Testis (tissue), 2 donors: ENCODE measurements at regions not wholly inside any gene's neighbourhood (a gene's known extent, or its start where the extent isn't known, plus 50 kb on each side); places are given as distances from the start of the nearest gene placed in this dataset.
"Not testable (repeated sequence)": the region's sequence is repeated elsewhere in the genome, so short reads cannot be mapped to it uniquely, and the experiment has no call there.

ENCODE experiments used
- CTCF ChIP-seq, 3 experiments: fragments of 450-650 bp in 2 of 3; fragments of 200-600 bp in 1 of 3; sonication (generic) in 1 of 3; IDR thresholded peaks; one replicate each; pipeline ENCODE4 v1.5.1; 2016 to 2019; ENCODE audit warnings: antibody characterized with exemption in 3 of 3, mild to moderate bottlenecking in 2 of 3, moderate library complexity in 1 of 3
- POLR2A ChIP-seq: fragments of 450-650 bp; IDR thresholded peaks from one replicate; pipeline ENCODE4 v1.6.1; 2017; ENCODE audit warnings: antibody characterized with exemption, mild to moderate bottlenecking, moderate library complexity

GRCh38 chr5:34466519-34467388 is 189.4 kb upstream of the RAI14 start:
- not testable (repeated sequence) for TF ChIP-seq CTCF (IDR thresholded peaks at IDR 0.05); POLR2A
